ENCODE measurements at regions not wholly inside any gene's neighbourhood (a gene's known extent, or its start where the extent isn't known, plus 50 kb on each side); places are given as distances from the start of the nearest gene placed in this dataset.
A peak's percentile ranks its signal among the peaks of the same experiment; 100 is the strongest.

GRCh38 chr10:6667679-6668270, 87.7 kb upstream of the PRKCQ start:
- ChIA-PET CTCF (interaction anchor here (0.6 kb wide), 1 partner anchor 460 kb away, joined by 3 read pairs; no protein-coding TSS in a partner anchor), POLR2A (ENCODE audit: unreplicated experiment) (no interaction called here)
- peaks cover 8% of the 10 kb centered on the region; the same call in 1 of the 2 replicates for H3K27me3 ChIP-seq (ENCODE audit: low read length)
- TF ChIP-seq CTCF (conservative IDR thresholded peaks at IDR 0.05; ENCODE audit: low read depth, low read length) (peak; percentile 58; the same call in 1 of the 2 replicates), EZH2phosphoT487 (IDR thresholded peaks at IDR 0.05; ENCODE audit: borderline replicate concordance, low read length) (no peak), EZH2 (IDR thresholded peaks at IDR 0.05; ENCODE audit: low read length, unreplicated experiment) (no peak)
- ATAC-seq: peak; percentile 59
- DNase-seq: peak; percentile 43
- no peak overlapping the region for H3K9ac ChIP-seq (ENCODE audit: low read length)
- H3F3A ChIP-seq (ENCODE audit: low read length, unreplicated experiment): no peaks in the 10 kb centered on the region
- H3K9me2 ChIP-seq (replicated peaks; ENCODE audit: low read length): no peaks in the 10 kb centered on the region
- no TSS peak for BruUV-seq (replicated peaks)
- H3K9me3 ChIP-seq (ENCODE audit: low read length): no peaks in the 10 kb centered on the region
- no peak overlapping the region for H3K4me3 ChIP-seq (ENCODE audit: low read length)
- no peak overlapping the region for H3K27ac ChIP-seq (ENCODE audit: low read length)
- no peak overlapping the region for H3K4me2 ChIP-seq (ENCODE audit: low read length)
- intact Hi-C loops (cut with micrococcal nuclease): loop anchor here (2.0 kb wide), 1 partner anchor 251 kb away; no protein-coding TSS in a partner anchor
- no peaks in the 10 kb centered on the region for H3K79me2 ChIP-seq (ENCODE audit: low read length)
- H4K20me1 ChIP-seq (ENCODE audit: low read length): no peaks in the 10 kb centered on the region
- no peaks in the 10 kb centered on the region; the same call in 1 of the 2 replicates for H3K36me3 ChIP-seq (ENCODE audit: low read depth, low read length)
- H3K4me1 ChIP-seq (ENCODE audit: insufficient read depth, low read length): no peaks in the 10 kb centered on the region
- no peak overlapping the region for H2AFZ ChIP-seq (ENCODE audit: low read length)

GRCh38 chr10:6667150-6667549, 87.1 kb upstream of the PRKCQ start:
- no peaks in the 10 kb centered on the region for H3K4me1 ChIP-seq (ENCODE audit: insufficient read depth, low read length)
- no peaks in the 10 kb centered on the region for H3K79me2 ChIP-seq (ENCODE audit: low read length)
- H3K27me3 ChIP-seq (ENCODE audit: low read length): peaks cover 5% of the 10 kb centered on the region; the same call in 1 of the 2 replicates
- DNase-seq (no peak), ATAC-seq (no peak)
- ChIA-PET POLR2A (ENCODE audit: unreplicated experiment) (no interaction called here), CTCF (interaction anchor here (0.6 kb wide), 1 partner anchor 460 kb away, joined by 3 read pairs; no protein-coding TSS in a partner anchor)
- H4K20me1 ChIP-seq (ENCODE audit: low read length): no peaks in the 10 kb centered on the region
- no peaks in the 10 kb centered on the region for H3K9me2 ChIP-seq (replicated peaks; ENCODE audit: low read length)
- no peak overlapping the region for H3K9ac ChIP-seq (ENCODE audit: low read length)
- no peaks in the 10 kb centered on the region for H3K9me3 ChIP-seq (ENCODE audit: low read length)
- intact Hi-C loops (cut with micrococcal nuclease): loop anchor here (2.0 kb wide), 1 partner anchor 250 kb away; no protein-coding TSS in a partner anchor
- H3K4me2 ChIP-seq (ENCODE audit: low read length): no peak overlapping the region
- no peaks in the 10 kb centered on the region; the same call in 1 of the 2 replicates for H3K36me3 ChIP-seq (ENCODE audit: low read depth, low read length)
- H3F3A ChIP-seq (ENCODE audit: low read length, unreplicated experiment): no peaks in the 10 kb centered on the region
- H2AFZ ChIP-seq (ENCODE audit: low read length): no peak overlapping the region
- BruUV-seq (replicated peaks): no TSS peak
- no peak overlapping the region for H3K4me3 ChIP-seq (ENCODE audit: low read length)
- H3K27ac ChIP-seq (ENCODE audit: low read length): no peak overlapping the region
- TF ChIP-seq EZH2 (IDR thresholded peaks at IDR 0.05; ENCODE audit: low read length, unreplicated experiment): no peak
- no peak for TF ChIP-seq EZH2phosphoT487 (IDR thresholded peaks at IDR 0.05; ENCODE audit: borderline replicate concordance, low read length)

GRCh38 chr10:6665847-6666246, 85.8 kb upstream of the PRKCQ start:
- BruUV-seq (replicated peaks): no TSS peak
- H2AFZ ChIP-seq (ENCODE audit: low read length): no peak overlapping the region
- no peaks in the 10 kb centered on the region; the same call in 1 of the 2 replicates for H3K36me3 ChIP-seq (ENCODE audit: low read depth, low read length)
- ATAC-seq (no peak), DNase-seq (no peak)
- no peak overlapping the region for H3K4me3 ChIP-seq (ENCODE audit: low read length)
- no peaks in the 10 kb centered on the region for H3K9me3 ChIP-seq (ENCODE audit: low read length)
- no peak overlapping the region for H3K27ac ChIP-seq (ENCODE audit: low read length)
- H3K9ac ChIP-seq (ENCODE audit: low read length): no peak overlapping the region
- H3F3A ChIP-seq (ENCODE audit: low read length, unreplicated experiment): no peaks in the 10 kb centered on the region
- H3K9me2 ChIP-seq (replicated peaks; ENCODE audit: low read length): no peaks in the 10 kb centered on the region
- intact Hi-C loops (cut with micrococcal nuclease): loop anchor here (2.0 kb wide), 1 partner anchor 249 kb away; no protein-coding TSS in a partner anchor
- H3K4me1 ChIP-seq (ENCODE audit: insufficient read depth, low read length): no peaks in the 10 kb centered on the region
- no peaks in the 10 kb centered on the region for H4K20me1 ChIP-seq (ENCODE audit: low read length)
- H3K4me2 ChIP-seq (ENCODE audit: low read length): no peak overlapping the region
- CTCF ChIA-PET: interaction anchor here (0.6 kb wide), 1 partner anchor 745 kb away, joined by 6 read pairs; the partner anchor contains the start of gene SFMBT2
- POLR2A ChIA-PET (ENCODE audit: unreplicated experiment): no interaction called here
- no peaks in the 10 kb centered on the region for H3K79me2 ChIP-seq (ENCODE audit: low read length)
- TF ChIP-seq CTCF (conservative IDR thresholded peaks at IDR 0.05; ENCODE audit: low read depth, low read length) (no peak), EZH2phosphoT487 (IDR thresholded peaks at IDR 0.05; ENCODE audit: borderline replicate concordance, low read length) (no peak), EZH2 (IDR thresholded peaks at IDR 0.05; ENCODE audit: low read length, unreplicated experiment) (no peak)
- H3K27me3 ChIP-seq (ENCODE audit: low read length): no peaks in the 10 kb centered on the region
